Smooth muscle cell (in vitro differentiated cells): ENCODE measurements at regions not wholly inside any gene's neighbourhood (a gene's known extent, or its start where the extent isn't known, plus 50 kb on each side); places are given as distances from the start of the nearest gene placed in this dataset.

Experiments
- DNase-seq: peaks from one replicate; lab custom pipeline; 2025; ENCODE audit not compliant: unreplicated experiment; lab: John Stamatoyannopoulos, UW
- H2AFZ ChIP-seq: fragments of 200-600 bp; sonication (generic); 2 replicates; pipeline ENCODE4 v1.6.0; 2016; ENCODE audit warnings: antibody characterized with exemption, low read depth, mild to moderate bottlenecking
- H3F3A ChIP-seq: fragments of 200-600 bp; sonication (generic); 2 replicates; pipeline ENCODE4 v1.6.0; 2017; ENCODE audit warnings: antibody characterized with exemption, low read depth
- H3K27ac ChIP-seq: fragments of 200-600 bp; sonication (generic); 2 replicates; pipeline ENCODE4 v1.5.1; 2016; ENCODE audit warnings: low read depth, mild to moderate bottlenecking
- H3K27me3 ChIP-seq: fragments of 200-600 bp; sonication (generic); 2 replicates; pipeline ENCODE4 v1.6.1; 2016; ENCODE audit warnings: low read depth, mild to moderate bottlenecking
- H3K36me3 ChIP-seq: fragments of 200-600 bp; sonication (generic); 2 replicates; pipeline ENCODE4 v1.5.1; 2016; ENCODE audit warnings: low read depth
- H3K4me1 ChIP-seq: fragments of 200-600 bp; sonication (generic); 2 replicates; pipeline ENCODE4 v1.5.1; 2016; ENCODE audit warnings: low read depth
- H3K4me2 ChIP-seq: fragments of 200-600 bp; sonication (generic); 2 replicates; pipeline ENCODE4 v1.6.0; 2016; ENCODE audit warnings: mild to moderate bottlenecking
- H3K4me3 ChIP-seq: fragments of 200-600 bp; sonication (generic); 2 replicates; pipeline ENCODE4 v1.5.1; 2016; ENCODE audit warnings: mild to moderate bottlenecking
- H3K79me2 ChIP-seq: fragments of 200-600 bp; sonication (generic); 2 replicates; pipeline ENCODE4 v1.6.0; 2016; ENCODE audit warnings: low read depth, mild to moderate bottlenecking
- H3K9ac ChIP-seq: fragments of 200-600 bp; sonication (generic); 2 replicates; pipeline ENCODE4 v1.6.0; 2016; ENCODE audit warnings: low read depth
- H3K9me3 ChIP-seq: fragments of 200-600 bp; sonication (generic); replicated peaks from 2 replicates; pipeline ENCODE4 v1.5.1; 2016; ENCODE audit warnings: low read depth
- H4K20me1 ChIP-seq: fragments of 200-600 bp; sonication (generic); 2 replicates; pipeline ENCODE4 v1.6.0; 2016; ENCODE audit warnings: low read depth
- CTCF ChIP-seq: fragments of 200-600 bp; sonication (generic); IDR thresholded peaks from 2 replicates; pipeline ENCODE4 v1.5.1; 2017; ENCODE audit warnings: borderline replicate concordance, mild to moderate bottlenecking, antibody characterized with exemption; ENCODE audit not compliant: insufficient read depth, poor library complexity, severe bottlenecking
- WGBS: methylation state at CpG from one replicate; pipeline ENCODE4 v1.1.7; 2016; ENCODE audit warnings: low lambda C conversion rate; 5-methylcytosine and 5-hydroxymethylcytosine counted together

DNA sequence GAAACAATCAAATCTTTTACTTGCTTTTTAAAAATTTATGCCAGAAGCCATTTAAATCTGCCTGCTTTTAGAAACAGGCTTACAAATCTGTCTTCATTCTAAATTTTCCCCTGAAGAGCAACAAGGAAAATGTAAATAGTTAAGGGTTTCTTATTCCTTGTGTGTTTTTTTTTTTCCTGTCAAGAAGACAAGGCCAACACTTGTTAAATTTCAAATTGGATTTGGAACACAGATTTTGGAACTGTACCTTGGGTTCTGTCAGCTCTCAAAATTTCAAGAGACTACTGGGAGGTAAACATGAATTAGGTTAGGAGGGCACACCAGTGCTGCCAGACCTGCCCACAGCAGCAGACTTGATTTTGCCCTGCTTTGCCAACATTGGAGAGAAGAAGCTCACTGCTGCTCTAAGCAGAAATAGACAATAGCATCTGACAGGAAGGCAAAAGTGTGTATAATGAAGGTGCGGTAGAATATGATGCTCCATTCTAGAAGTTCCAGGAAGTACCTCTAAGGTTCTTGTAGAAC, 121.7 kb downstream of the NHLRC3 start:
- no peaks in the 10 kb centered on the region for H3K36me3 ChIP-seq
- H3K4me3 ChIP-seq: no peak overlapping the region
- no peaks in the 10 kb centered on the region for H3F3A ChIP-seq
- no peak overlapping the region for H3K4me2 ChIP-seq
- no peaks in the 10 kb centered on the region for H3K4me1 ChIP-seq
- H2AFZ ChIP-seq: no peak overlapping the region
- H3K79me2 ChIP-seq: no peaks in the 10 kb centered on the region
- H3K9ac ChIP-seq: no peak overlapping the region
- H4K20me1 ChIP-seq: no peaks in the 10 kb centered on the region
- 96% methylated on average over 1 of the region's 1 CpG for WGBS
- H3K9me3 ChIP-seq: no peaks in the 10 kb centered on the region
- H3K27me3 ChIP-seq: peaks cover 20% of the 10 kb centered on the region
- no peak overlapping the region for H3K27ac ChIP-seq
- no peak for DNase-seq
- TF ChIP-seq CTCF: no peak

GRCh38 chr13:39167018-39167417, 128.8 kb downstream of the NHLRC3 start:
- Histone ChIP-seq H3F3A (no peaks in the 10 kb centered on the region), H3K79me2 (no peaks in the 10 kb centered on the region), H3K9me3 (no peaks in the 10 kb centered on the region), H4K20me1 (no peaks in the 10 kb centered on the region), H3K4me2 (no peak overlapping the region), H3K4me3 (no peak overlapping the region), H3K27me3 (peaks cover 5% of the 10 kb centered on the region), H3K27ac (no peak overlapping the region), H3K9ac (no peak overlapping the region), H3K36me3 (no peaks in the 10 kb centered on the region), H3K4me1 (no peaks in the 10 kb centered on the region), H2AFZ (no peak overlapping the region)
- DNase-seq: no peak
- no peak for TF ChIP-seq CTCF
- 68% methylated on average over 3 of the region's 3 CpGs for WGBS

GRCh38 chr13:39170711-39171110, 132.5 kb downstream of the NHLRC3 start:
- H3K27me3 ChIP-seq: no peaks in the 10 kb centered on the region
- H3K4me2 ChIP-seq: no peak overlapping the region
- WGBS: 94% methylated on average over 2 of the region's 2 CpGs
- no peak overlapping the region for H3K4me3 ChIP-seq
- no peaks in the 10 kb centered on the region for H3K4me1 ChIP-seq
- H3K27ac ChIP-seq: no peak overlapping the region
- H3K36me3 ChIP-seq: no peaks in the 10 kb centered on the region
- no peaks in the 10 kb centered on the region for H3K79me2 ChIP-seq
- H2AFZ ChIP-seq: no peak overlapping the region
- no peaks in the 10 kb centered on the region for H3K9me3 ChIP-seq
- no peaks in the 10 kb centered on the region for H4K20me1 ChIP-seq
- H3F3A ChIP-seq: no peaks in the 10 kb centered on the region
- DNase-seq: no peak
- no peak overlapping the region for H3K9ac ChIP-seq
- TF ChIP-seq CTCF: no peak

- Histone ChIP-seq H3K9me3 (no peaks in the 10 kb centered on the region), H3F3A (no peaks in the 10 kb centered on the region), H2AFZ (no peak overlapping the region), H3K4me3 (no peak overlapping the region), H3K27ac (no peak overlapping the region), H3K4me1 (no peaks in the 10 kb centered on the region), H3K79me2 (no peaks in the 10 kb centered on the region), H3K36me3 (no peaks in the 10 kb centered on the region), H3K27me3 (no peaks in the 10 kb centered on the region), H3K9ac (no peak overlapping the region), H3K4me2 (no peak overlapping the region), H4K20me1 (no peaks in the 10 kb centered on the region)
- 73% methylated on average over 3 of the region's 3 CpGs for WGBS
- no peak for DNase-seq
- TF ChIP-seq CTCF: no peak
Measured at GRCh38 chr13:39185326-39185725, 147.1 kb downstream of the NHLRC3 start.
